ENCODE measurements at regions not wholly inside any gene's neighbourhood (a gene's known extent, or its start where the extent isn't known, plus 50 kb on each side); places are given as distances from the start of the nearest gene placed in this dataset.

Small RNA genes in the stretch of these regions (small RNA-seq; reads per million reads assigned to genes)
- gene GNG5P5 (0 reads per million in 3 donors), gene RN7SL700P (0 reads per million in 3 donors)

All from sigmoid colon (tissue), 3 donors.